Activated B cell treated with CpG ODN at 0.5 μM for 24 hours (primary cell): ENCODE measurements at regions not wholly inside any gene's neighbourhood (a gene's known extent, or its start where the extent isn't known, plus 50 kb on each side); places are given as distances from the start of the nearest gene placed in this dataset.

Source experiments
- ATAC-seq: fragments of 200-7000 bp; cut with Tn5 transposase; one replicate; pipeline ENCODE4 v1.10.0; 2021; ENCODE audit warnings: low read depth, mild to moderate bottlenecking, moderate library complexity
- CTCF ChIA-PET: fragments of 350-600 bp; sonication (Branson Sonifier 250); formaldehyde crosslinking; loops from one replicate; lab custom pipeline; 2021; ENCODE audit warnings: antibody characterized with exemption; lab: Charles Lee
- POLR2A ChIA-PET: fragments of 350-600 bp; sonication (Branson Sonifier 250); formaldehyde crosslinking; loops from one replicate; lab custom pipeline; 2021; ENCODE audit warnings: antibody characterized with exemption; lab: Charles Lee
- DNase-seq: peaks from one replicate; pipeline ENCODE4 v3.0.0; 2022
- H3K27ac Mint-ChIP-seq: one replicate; pipeline ENCODE4 v1.8.0; 2020; ENCODE audit warnings: mixed read lengths
- H3K27me3 Mint-ChIP-seq: one replicate; pipeline ENCODE4 v1.8.0; 2021; ENCODE audit warnings: mixed read lengths
- H3K36me3 Mint-ChIP-seq: one replicate; pipeline ENCODE4 v1.8.0; 2021; ENCODE audit warnings: low read depth, mixed read lengths
- H3K4me1 Mint-ChIP-seq: one replicate; pipeline ENCODE4 v1.8.0; 2021; ENCODE audit warnings: mixed read lengths
- H3K4me3 Mint-ChIP-seq: one replicate; pipeline ENCODE4 v1.8.0; 2020; ENCODE audit warnings: mild to moderate bottlenecking, mixed read lengths
- H3K9me3 Mint-ChIP-seq: one replicate; pipeline ENCODE4 v1.8.0; 2020; ENCODE audit warnings: mixed read lengths
- intact Hi-C: fragments of 100-400 bp; cut with micrococcal nuclease; formaldehyde crosslinking; loops from one replicate; pipeline ENCODE4 v1.15.1; 2024
- TF ChIP-seq, protein P1 (sequence below): fragments of 200-600 bp; IDR thresholded peaks from one replicate; pipeline ENCODE4 v1.8.0; 2022; ENCODE audit warnings: antibody characterized with exemption, mild to moderate bottlenecking

DNA sequence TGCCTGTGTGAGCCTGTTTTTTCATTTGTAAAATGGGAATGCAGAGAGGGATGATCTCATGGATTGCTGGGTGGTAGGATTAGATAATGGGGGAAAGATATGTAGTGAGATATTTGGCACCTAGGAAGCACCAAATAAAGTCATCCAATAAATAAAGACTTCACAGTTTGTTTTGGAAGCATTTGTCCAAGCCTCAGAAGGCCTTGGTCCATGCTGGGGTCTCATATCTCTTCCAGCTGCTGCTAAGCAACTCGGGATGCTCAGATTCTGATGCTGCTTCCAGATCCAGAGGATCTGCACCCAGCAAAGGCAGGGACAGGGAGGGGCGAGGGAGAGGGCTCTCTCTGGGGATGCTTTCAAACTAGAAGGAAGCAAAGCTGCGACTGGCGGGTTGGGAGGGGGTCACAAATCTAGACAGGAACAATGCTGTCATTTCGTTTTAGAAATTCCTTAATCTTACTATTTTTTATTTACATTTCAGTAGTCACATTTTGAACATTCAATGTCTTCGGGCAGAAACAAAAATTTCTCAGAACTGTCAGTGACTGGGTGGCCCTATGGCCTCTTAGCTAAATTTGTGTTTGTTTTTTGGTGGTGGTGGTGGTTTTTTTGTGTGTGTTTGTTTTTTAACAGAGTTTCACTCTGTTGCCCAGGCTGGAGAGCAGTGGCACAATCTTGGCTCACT lies 114.9 kb upstream of the CDH5 start:
- ATAC-seq (no peak), DNase-seq (no peak)
- intact Hi-C loops, result no loop called here
- no peaks in the 10 kb centered on the region for H3K4me1 Mint-ChIP-seq
- TF ChIP-seq, protein P1, sequence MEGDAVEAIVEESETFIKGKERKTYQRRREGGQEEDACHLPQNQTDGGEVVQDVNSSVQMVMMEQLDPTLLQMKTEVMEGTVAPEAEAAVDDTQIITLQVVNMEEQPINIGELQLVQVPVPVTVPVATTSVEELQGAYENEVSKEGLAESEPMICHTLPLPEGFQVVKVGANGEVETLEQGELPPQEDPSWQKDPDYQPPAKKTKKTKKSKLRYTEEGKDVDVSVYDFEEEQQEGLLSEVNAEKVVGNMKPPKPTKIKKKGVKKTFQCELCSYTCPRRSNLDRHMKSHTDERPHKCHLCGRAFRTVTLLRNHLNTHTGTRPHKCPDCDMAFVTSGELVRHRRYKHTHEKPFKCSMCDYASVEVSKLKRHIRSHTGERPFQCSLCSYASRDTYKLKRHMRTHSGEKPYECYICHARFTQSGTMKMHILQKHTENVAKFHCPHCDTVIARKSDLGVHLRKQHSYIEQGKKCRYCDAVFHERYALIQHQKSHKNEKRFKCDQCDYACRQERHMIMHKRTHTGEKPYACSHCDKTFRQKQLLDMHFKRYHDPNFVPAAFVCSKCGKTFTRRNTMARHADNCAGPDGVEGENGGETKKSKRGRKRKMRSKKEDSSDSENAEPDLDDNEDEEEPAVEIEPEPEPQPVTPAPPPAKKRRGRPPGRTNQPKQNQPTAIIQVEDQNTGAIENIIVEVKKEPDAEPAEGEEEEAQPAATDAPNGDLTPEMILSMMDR, result no peak
- H3K4me3 Mint-ChIP-seq, result no peak overlapping the region
- POLR2A ChIA-PET, result no interaction called here
- H3K9me3 Mint-ChIP-seq, result no peaks in the 10 kb centered on the region
- no peaks in the 10 kb centered on the region for H3K36me3 Mint-ChIP-seq
- no peak overlapping the region for H3K27ac Mint-ChIP-seq
- H3K27me3 Mint-ChIP-seq, result peaks cover 4% of the 10 kb centered on the region
- CTCF ChIA-PET, result no interaction called here

DNA sequence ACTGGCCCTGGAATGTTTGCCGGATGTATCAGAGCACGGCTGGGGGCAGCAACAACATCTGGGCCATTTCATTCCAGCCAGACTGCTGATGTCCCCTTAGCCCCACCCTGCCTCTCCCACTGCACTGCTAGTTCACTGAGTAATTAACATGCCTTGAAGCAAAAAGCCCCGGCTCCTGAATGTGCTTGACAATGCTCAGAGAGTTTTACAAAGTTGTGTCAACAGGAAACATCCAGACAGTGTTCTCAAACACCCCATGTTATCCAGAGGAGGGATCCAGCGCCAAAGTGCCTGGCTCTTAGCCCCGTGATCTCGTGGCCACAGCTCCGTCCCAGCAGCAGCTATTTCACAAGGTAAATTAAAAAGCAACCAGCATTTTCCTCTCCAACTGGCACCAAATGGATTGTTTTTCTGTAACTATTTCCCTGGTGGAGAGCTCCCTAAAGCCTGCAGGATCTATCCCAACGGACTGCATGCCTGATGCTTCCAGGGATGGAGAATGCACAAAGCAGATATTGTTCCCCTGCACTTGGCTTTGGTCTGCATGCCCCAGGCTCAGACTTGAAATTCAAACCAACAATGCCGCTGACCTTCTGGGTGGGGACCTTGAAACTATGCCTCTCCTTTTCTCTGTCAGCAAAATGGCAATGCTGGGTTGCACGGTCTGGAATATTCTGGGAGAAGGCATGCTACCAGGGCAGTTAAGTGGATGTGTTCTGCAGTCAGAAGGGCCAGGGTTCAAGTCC lies 115.6 kb upstream of the CDH5 start:
- CTCF ChIA-PET, result no interaction called here
- Mint-ChIP-seq H3K27me3 (peaks cover 4% of the 10 kb centered on the region), H3K27ac (no peak overlapping the region), H3K4me3 (no peak overlapping the region), H3K36me3 (no peaks in the 10 kb centered on the region), H3K4me1 (no peaks in the 10 kb centered on the region), H3K9me3 (no peaks in the 10 kb centered on the region)
- POLR2A ChIA-PET, result no interaction called here
- DNase-seq (no peak), ATAC-seq (no peak)
- TF ChIP-seq, protein P1, result no peak
- intact Hi-C loops, result no loop called here

DNA sequence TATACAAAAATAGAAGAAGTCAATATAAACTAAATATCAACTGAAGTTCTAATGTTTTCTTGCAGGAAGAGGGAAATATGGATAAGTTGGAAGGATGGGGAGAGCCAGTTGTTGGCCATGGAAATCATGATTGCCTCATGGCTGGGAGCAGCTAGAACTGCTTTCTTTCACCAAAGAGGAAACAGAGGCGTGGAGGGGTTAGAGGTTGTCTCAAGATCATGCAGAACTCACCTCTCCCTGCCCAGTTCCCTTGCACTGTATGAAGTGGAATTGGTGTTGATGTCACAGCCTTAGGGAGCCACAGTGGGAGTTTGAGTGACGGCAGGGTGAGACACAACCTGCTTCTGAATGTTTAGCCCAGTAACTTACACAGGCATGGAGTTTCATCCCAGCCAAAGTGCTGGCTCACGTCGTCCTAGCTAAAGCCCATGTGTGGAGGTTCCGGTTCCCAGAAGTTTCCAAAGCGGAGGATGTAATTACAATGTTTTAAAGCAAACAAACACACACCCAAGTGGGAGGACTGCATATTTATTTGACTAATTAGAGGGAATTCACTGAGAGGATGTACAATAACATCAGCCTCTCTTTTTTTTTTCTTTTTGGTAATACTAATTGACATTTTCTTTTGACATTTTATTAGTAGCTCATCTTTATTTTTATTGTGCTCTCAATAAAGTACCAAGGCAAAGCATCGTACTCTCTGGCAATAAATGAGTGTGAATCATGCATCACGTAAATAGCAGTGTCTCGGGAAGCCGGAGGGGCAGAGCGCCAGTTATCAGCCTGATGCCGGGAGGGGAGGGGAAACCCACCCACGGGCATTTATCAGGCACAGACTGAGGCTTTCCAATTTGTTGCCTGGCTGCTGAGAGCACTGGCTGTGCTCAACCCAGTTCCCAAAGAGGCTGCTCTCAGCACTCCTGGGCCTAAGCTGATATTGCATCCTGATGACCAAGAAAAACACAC lies 118.7 kb upstream of the CDH5 start:
- no peak for ATAC-seq
- CTCF ChIA-PET, result no interaction called here
- Mint-ChIP-seq H3K4me3 (no peak overlapping the region), H3K27ac (no peak overlapping the region), H3K9me3 (no peaks in the 10 kb centered on the region), H3K4me1 (no peaks in the 10 kb centered on the region), H3K36me3 (no peaks in the 10 kb centered on the region), H3K27me3 (peaks cover 4% of the 10 kb centered on the region)
- TF ChIP-seq, protein P1, result no peak
- intact Hi-C loops, result no loop called here
- POLR2A ChIA-PET, result no interaction called here
- no peak for DNase-seq

DNA sequence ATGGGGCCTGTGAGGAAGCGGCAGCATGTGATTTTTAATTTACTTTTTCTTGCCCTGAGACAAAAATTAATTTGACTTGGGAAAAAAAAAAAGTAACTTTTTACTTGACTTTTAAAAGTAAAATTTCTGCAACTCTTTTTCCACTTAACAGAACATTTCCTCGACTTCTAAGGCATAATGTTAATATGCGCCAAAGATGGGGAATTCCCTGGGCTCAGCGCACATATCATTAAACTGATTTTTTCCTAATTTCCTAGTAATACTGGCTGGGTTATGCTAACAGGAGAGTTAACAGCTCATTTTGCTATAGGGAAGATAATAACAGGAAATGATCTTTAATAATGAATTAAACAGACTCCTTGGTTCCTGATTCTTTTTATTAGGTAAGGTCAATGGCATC lies 120.6 kb upstream of the CDH5 start:
- TF ChIP-seq, protein P1, result no peak
- intact Hi-C loops, result no loop called here
- DNase-seq, result no peak
- Mint-ChIP-seq H3K4me1 (no peaks in the 10 kb centered on the region), H3K4me3 (no peak overlapping the region), H3K9me3 (no peaks in the 10 kb centered on the region), H3K27ac (no peak overlapping the region), H3K27me3 (peaks cover 4% of the 10 kb centered on the region), H3K36me3 (no peaks in the 10 kb centered on the region)
- ChIA-PET CTCF (no interaction called here), POLR2A (no interaction called here)
- ATAC-seq, result no peak

DNA sequence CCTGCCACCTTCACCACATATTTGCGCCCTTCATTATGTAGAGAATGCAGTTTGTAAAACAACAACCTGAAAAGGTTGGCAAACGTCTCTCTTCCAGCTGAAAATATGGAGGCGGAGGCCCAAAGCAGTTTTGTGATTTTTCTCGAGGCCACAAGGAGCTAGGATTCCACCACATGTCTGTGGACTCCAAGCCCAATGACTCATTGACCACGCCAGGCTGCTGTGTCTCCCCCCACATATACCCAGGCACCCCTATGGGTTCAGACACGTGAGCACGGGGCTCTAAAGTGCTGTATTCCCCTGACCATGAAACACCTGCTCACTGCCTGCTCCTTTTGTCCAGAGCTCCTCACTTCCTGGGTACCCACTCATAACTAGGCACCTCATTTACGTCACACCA lies 121.4 kb upstream of the CDH5 start:
- Mint-ChIP-seq H3K36me3 (no peaks in the 10 kb centered on the region), H3K27me3 (peaks cover 4% of the 10 kb centered on the region), H3K27ac (no peak overlapping the region), H3K4me1 (no peaks in the 10 kb centered on the region), H3K4me3 (no peak overlapping the region), H3K9me3 (no peaks in the 10 kb centered on the region)
- no peak for DNase-seq
- intact Hi-C loops, result no loop called here
- TF ChIP-seq, protein P1, result no peak
- CTCF ChIA-PET, result no interaction called here
- POLR2A ChIA-PET, result no interaction called here
- ATAC-seq, result no peak
